ENCODE measurements at regions not wholly inside any gene's neighbourhood (a gene's known extent, or its start where the extent isn't known, plus 50 kb on each side); places are given as distances from the start of the nearest gene placed in this dataset.

DNA sequence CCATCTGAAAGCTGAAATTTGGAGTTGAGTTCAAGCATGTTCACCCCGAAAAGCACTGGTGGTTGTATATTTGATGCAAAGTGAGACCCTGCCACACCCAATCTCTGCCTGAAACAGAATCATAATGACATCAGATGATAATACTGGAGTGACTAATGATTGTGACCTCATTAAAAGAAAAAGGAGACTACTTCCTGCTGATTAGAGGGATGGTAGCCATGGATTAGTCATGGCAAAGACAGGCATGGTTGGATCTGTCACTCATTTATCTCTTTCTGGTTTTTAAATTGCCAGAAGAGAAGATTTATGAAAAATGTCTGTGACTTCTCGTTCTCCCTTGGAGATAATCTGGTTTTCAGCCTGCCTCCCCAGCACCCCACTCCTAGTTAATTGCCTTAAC is 101.2 kb downstream of the BAMBI start:
- no peak for FAIRE-seq
- no peak for DNase-seq (ENCODE audit: extremely low spot score, insufficient read length, low read depth)

DNA sequence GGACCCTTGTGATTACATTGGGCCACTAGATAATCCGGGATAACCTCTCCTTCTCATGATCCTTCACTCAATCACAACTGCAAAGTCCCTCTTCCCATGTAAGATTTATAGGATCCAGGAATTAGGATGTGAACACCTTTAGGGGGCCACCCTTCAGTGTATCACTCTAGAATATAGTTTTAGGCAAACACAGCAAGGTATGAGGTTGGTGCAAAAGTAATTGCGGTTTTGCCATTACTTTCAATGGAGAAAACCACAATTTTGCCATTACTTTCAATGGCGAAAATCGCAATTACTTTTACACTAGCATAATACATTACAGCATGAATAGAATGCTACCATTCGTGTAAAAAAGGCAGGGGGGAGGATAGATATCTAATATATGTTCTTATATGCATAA is 104.0 kb downstream of the BAMBI start:
- no peak for FAIRE-seq
- no peak for DNase-seq (ENCODE audit: extremely low spot score, insufficient read length, low read depth)

DNA sequence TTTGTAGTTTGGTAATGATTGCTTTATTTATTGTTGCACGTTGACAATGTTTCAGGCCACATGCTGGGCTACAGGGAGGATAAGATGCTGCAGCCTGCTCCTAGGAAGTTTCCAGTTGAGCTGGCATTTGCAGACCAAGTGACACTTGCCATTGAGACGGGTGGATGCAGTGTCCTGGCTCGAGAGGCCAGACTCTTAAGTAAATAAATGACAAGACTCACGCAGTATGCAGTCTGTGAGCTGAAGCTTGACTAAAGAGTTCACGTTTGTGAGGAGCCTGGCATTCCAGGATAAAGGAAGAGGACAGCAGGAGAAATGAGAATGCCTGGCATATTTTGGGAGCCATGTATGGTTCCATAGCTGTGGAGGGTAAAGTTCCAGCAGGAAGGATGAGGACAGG is 105.8 kb downstream of the BAMBI start:
- DNase-seq (ENCODE audit: extremely low spot score, insufficient read length, low read depth): no peak
- FAIRE-seq: no peak

DNA sequence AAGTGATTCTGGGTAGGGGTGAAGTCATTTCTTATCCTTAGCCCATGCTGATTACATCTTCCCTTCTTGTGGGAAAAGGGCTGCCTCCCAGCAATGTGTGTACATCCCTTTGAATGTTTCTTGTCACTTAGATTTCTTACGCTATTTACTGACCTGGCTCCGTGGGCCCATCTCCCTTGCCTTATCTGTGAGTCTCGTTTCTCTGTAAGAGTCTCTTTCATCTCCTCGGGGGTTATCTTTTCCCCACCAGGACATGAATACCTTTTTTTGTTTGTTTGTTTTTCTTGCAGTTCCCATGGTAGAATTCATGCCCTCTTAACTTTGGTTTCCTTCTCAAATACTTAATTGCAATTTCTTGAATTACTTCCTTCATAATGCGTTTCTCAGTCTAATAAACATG is 107.7 kb downstream of the BAMBI start:
- no peak for FAIRE-seq

DNA sequence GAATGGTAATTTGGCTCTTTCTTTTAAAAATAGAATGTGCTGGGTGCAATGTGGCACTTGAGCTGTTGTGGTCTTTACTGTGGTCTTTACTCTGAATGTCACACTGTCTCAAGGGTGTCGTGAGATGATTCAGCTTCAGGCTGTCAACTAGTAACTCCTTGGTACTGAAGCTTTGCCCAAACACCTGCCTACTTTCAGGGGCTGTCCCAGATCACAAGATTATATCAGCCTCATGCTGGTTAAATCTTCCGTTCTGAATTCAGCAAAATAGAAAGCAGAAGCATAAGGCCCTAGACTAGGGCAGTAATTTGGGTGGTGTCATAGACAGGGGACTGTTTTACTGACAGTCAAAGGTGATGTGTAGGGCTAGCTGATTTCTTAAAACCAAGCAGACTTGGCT is 110.9 kb downstream of the BAMBI start:
- FAIRE-seq: peak; percentile 15
- no peak for DNase-seq (ENCODE audit: extremely low spot score, insufficient read length, low read depth)

More for the DNA sequence above, 107.7 kb downstream of the BAMBI start:
- no peak for DNase-seq (ENCODE audit: extremely low spot score, insufficient read length, low read depth)

DNA sequence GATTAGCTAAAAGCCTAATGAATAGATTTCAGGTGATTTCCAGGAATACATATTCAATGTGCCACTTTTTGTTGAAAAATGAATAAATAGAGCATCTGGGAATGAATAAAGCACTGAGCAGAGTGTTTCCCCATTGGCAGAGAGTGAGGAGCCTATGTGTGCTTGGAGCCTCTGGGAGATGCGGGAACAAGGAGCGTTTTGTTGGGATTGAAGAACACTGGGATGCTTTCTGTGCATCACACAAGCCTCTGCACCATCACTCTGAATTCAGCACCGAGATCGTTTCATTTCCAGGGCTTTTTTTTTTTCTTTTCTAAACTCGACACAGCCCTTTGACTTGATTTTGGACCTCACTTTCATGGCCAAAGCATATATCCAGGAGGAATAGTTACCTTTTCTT is 111.4 kb downstream of the BAMBI start:
- DNase-seq (ENCODE audit: extremely low spot score, insufficient read length, low read depth) (no peak), FAIRE-seq (no peak)

DNA sequence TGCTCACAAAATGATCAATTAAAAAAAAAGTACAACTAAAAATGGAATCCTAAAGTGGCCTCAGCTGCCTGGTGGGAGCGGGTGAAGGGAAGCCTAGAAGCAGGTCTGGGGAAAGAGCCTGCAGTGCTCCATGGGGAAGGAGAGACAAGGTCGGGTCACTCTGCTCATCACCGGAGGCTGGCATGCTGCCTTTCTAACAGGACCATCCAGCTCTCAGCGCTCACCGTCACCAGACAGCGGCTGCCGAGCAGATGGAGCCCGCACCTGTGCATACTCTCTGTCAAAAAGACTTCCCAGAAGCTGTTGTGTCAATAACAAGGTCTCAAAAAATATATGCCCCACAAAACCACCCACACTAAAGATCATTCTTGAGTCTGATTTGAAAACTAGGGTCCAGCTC is 112.8 kb downstream of the BAMBI start:
- no peak for FAIRE-seq
- DNase-seq (ENCODE audit: extremely low spot score, insufficient read length, low read depth): no peak

DNA sequence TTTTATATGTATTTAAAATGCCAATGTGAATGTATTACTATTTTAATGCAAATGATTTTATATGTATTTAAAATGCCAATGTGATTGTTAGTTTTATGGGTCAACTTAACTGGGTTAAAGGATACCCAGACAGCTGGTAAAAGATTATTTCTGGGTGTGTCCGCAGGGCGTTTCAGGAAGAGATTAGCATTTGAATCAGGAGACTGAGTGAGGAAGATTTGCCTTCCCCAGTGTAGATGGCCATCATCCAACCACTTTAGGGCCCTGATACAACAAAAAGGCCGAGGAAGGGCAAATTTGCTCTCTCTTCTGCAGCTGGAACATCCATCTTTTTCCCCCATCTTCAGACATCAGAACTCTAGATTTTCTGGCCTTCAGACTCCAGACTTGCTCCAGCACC is 116.2 kb downstream of the BAMBI start:
- DNase-seq (ENCODE audit: extremely low spot score, insufficient read length, low read depth): no peak
- no peak for FAIRE-seq

DNA sequence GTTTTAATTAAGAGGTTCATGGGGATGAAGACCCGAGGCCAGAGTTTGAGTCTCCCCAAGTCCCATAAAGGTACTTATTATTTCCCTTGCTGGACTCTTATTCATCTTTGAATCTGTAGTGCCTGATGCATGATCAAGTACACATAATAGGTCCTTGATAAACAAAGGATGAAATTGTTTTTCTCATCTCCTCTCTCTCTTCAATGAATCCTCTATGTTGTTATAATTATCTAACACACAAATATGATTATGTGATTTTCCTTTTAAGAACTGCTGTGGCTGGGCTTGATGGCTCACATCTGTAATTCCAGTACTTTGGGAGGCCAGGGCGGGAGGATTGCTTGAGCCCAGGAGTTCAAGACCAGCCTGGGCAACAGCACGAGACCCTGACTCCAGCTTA is 117.7 kb downstream of the BAMBI start:
- FAIRE-seq (no peak), DNase-seq (ENCODE audit: extremely low spot score, insufficient read length, low read depth) (no peak)

DNA sequence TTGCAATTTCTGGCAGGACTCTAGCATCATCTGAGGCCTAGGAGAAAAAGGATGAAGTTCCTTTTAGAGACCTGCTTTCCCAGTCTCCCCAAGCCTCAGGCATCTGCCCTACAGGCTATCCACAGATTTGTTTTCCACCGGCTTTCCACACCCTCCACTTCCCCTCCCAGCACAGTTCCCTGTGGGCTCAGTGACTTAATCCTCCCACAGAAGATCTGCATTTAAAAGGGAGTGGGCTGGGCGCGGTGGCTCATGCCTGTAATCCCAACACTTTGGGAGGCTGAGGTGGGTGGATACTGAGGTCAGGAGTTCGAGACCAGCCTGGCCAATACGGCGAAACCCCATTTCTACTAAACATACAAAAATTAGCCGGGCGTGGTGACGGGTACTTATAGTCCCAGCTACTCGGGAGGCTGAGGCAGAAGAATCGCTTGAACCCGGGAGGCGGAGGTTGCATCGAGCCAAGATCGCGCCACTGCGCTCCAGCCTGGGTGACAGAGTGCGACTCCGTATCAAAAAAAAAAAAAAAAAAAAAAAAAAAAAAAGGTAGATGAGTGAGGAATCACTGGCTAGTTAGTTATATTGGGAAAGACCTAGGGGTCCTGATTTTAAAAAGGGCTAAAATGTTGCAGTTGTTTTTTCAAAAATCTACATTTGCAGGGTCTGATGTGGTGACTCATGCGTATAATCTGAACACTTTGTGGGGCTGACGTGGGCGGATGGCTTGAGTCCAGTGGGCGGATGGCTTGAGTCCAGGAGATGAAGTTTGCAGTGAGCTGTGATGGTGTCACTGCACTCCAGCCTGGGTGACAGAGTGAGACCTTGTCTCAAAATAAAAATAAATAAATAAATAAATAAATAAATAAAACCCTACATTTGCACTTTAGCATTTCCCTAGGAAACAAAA is 119.5 kb downstream of the BAMBI start:
- no peak for DNase-seq (ENCODE audit: extremely low spot score, insufficient read length, low read depth)
- FAIRE-seq: no peak

DNA sequence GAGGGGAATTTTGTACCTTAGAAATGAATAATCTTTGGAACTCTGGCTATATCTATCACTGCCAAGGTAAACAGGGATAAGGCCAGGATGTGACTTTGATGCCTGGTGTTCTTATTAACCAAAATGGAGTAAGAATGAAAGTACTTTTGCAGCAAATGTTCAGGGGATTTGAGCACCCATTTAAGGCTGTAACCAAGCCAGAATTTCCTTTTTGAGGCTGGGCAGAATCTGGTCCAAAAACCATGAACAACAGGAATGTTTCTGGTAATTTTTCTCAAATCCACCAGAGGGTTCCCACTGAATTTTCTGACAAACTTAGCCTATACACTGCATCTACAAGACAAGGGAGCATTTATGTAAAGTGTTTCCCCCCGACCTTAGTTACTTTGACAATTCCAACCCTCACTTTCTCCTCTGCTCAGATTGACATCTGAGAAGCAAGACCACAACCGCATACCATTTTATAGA is 120.6 kb downstream of the BAMBI start:
- FAIRE-seq (no peak), DNase-seq (ENCODE audit: extremely low spot score, insufficient read length, low read depth) (no peak)

DNA sequence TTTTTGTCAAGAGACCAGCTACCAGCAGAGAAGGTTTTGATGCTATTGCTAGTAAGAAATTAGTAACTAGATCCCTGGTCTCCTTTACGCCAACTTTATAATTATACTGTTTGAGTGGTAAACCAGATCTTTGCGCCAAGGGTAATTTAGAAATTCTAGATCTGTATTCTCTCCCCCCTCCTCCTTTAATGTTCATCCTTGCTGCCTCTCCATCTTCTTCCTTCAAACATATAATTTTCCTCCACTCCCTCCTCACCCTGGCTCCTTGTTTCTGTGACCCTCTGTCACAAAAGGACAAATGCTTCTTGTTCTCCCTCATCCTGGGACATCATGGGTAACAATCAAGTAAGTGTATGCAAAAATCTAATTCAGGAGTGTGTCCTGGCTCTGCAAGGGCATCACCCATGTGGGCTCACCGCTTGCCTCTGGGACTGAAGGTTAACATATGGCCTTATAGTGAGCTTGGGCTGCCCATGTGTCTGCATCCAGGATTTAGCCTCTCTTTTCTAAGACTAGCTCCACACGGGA is 121.2 kb downstream of the BAMBI start:
- DNase-seq (ENCODE audit: extremely low spot score, insufficient read length, low read depth) (no peak), FAIRE-seq (no peak)

DNA sequence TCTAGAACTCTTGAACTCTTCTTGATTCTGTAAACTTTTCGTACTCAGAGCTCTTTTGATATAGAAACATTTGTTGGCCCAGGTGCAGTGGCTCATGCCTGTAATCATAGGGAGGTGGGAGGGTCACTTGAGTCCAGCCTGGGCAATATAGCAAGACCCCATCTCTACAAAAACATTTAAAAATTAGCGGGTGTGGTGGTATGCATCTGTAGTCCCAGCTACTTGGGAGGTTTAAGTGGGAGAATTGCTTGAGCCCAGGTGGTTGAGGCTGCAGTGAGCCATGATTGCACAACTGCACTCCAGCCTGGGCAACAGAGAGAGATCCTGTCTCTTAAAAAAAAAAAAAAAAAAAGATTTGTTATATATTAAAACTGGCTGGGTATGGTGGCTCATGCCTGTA is 121.6 kb downstream of the BAMBI start:
- DNase-seq (ENCODE audit: extremely low spot score, insufficient read length, low read depth): no peak
- FAIRE-seq: no peak

DNA sequence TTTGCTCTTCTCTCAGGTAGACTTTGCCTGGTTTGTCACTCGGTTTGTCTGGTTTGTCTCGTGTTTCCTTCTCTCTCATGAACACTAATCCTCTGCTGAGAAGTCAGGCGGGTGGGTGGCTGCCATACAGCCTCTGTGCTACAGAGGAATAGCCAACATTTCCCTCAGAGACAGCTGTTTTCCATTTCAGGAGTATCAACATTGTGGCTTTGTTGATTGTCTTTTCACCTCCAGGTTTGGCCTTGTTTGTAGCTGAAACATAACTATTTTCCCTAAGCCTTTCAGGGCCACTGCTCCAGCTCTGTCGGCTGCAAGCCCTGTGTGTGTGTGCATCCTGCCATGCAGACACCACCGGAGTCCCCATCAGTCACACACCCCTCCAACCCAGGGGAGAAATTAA is 122.8 kb downstream of the BAMBI start:
- DNase-seq (ENCODE audit: extremely low spot score, insufficient read length, low read depth) (no peak), FAIRE-seq (no peak)

DNA sequence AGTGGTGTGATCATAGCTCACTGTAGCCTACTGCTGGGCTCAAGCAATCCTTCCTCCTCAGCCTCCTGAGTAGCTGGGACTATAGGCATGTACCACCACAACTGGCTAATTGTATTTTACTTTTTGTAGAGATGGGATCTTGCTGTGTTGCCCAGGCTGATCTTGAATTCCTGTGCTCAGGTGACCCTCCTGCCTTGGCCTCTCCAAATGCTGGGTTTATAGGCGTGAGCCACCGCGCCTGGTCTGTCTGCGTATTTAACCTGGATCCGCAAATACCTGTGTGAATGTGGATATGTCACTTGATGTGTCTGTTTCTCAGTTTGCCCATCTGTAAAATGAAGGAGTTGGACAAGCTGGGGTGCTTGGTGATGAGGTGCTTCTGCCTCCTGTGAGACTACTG is 123.9 kb downstream of the BAMBI start:
- DNase-seq (ENCODE audit: extremely low spot score, insufficient read length, low read depth): no peak
- FAIRE-seq: no peak

DNA sequence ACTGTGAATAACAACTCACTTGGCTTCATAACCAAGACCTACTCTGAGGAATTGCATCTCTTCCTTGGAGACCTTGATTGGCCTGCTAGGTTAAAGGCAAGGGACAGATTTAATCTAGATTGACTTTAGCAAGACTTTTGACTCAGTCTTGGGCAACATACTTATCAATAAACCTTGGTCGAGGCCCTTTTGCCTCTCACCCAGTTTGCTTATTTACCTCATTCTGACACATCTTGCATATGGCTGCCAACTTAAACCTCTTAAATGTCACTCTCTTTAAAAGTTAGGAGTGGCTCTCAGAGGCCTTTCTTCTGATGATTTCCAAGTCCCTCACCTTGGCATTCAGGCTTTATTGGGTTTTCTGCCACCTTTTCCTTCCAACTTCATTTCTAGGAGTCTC is 124.5 kb downstream of the BAMBI start:
- FAIRE-seq (no peak), DNase-seq (ENCODE audit: extremely low spot score, insufficient read length, low read depth) (no peak)

DNA sequence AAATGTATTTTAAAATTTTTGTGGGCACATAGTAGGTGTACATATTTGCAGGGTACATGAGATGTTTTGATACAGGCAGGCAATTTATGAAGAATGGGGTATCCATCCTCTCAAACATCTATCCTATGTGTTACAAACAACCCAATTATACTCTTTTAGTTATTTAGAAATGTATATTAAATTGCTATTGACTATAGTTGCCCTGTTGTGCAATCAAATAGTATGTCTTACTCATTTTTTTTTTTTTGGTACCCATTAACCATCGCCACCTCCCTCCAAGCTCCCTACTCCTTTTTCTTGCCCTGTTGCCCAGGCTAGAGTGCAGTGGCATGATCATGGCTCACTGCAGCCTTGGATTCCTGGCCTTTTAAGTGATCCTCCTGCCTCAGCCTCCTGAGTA is 128.1 kb downstream of the BAMBI start:
- no peak for FAIRE-seq

DNA sequence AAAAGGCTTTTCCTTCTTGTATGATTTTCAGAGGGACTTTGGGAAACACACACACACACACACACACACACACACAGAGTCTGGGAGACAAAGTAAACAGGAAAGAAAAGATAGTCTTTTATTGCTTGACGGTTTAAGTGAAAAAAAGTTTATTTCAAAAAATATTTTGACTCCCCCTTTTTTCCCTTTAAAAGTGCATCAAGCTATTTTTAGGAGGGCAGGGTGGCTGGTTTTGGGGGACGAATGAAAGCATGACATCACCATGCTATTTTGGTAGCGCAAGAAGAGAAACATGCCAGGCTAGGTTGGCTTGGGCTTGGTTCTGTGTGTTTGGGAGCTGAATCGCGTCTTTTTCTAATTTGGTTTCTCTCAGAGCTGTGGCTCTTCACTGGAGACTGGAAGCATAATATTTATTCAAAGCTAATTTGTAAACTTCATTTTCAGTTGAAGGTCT is 129.2 kb downstream of the BAMBI start:
- FAIRE-seq (no peak), DNase-seq (ENCODE audit: extremely low spot score, insufficient read length, low read depth) (no peak)

More for the DNA sequence above, 128.1 kb downstream of the BAMBI start:
- DNase-seq (ENCODE audit: extremely low spot score, insufficient read length, low read depth): no peak

DNA sequence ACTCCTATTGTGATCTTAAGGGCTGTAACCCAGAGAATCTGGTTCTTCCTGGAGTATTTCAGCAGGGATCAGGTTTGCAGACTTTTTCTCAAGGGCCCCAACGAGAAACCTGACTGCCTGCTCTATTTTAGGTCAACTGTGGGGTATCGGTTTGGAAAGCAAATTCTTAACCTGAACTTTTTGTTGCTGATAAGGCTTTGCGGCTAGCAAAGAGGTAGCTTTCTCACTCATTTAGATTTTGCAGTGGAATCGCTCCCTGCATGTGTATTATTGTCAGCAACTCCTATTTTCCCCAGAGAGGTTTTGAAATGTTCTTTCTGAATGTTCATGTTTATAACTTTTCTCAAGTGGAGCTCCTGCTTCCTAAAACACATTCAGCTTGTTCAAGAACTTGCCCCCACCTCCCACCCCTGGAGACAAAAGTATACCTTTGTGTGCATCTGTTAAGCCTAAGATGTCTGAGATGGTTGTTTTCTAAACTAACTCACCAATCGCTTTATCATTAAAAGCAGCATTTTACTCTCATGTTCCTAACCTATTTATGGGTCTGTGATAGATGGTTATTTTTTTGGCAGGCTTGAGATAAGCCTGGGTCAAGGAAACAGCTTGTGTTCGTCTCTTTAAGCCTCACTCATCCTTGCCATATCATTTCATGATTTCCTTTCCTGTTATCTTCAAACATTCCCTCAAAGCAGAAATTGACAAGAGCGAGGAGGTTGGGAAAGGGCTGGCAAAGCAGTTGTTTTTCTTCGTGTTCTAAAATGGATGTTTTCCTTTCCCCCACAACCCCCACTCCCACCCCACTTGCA is 129.8 kb downstream of the BAMBI start:
- DNase-seq (ENCODE audit: extremely low spot score, insufficient read length, low read depth) (no peak), FAIRE-seq (no peak)

DNA sequence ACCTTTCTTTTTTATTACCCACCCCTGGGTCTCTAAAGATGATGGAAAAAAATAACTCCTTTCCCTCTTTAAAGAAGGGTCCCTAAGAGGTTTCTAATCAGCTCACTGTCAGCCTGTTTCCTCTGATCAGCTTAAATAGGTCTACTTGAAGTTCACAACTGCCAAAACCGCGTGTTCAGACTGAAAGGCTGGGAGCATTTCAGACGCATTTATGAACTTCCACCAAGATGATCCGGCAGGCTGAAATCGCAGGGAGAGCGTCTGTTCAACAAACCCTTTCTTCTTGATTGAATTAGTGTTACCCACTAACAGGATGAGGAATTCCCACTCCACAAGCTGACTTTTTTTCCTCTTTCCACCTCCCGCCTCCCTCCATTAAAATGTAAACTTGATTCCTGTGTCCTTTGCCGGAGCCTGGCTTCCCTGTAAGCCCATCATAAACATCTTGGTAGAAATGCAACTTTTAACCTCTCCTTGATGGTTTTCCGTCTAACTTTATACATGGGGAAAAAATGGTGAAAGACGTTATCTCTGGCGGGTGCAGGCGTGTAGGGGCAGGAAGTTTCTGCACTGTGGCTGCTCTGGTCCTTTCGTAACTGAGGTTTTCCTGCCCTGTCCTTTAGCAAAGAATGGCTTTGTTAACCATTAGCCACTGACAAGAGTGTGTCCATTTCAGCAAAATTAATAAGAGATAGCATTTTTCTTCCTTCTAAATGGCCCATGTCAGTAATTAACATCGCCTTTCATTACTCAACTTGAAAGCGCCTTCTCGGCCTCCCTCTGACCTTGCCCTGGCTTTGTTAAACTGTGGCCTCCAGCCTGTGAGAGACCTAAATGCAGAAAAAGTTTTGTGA is 130.7 kb downstream of the BAMBI start:
- peak; percentile 62 for FAIRE-seq
- no peak for DNase-seq (ENCODE audit: extremely low spot score, insufficient read length, low read depth)
